GM23338 (cell line): ENCODE measurements at regions not wholly inside any gene's neighbourhood (a gene's known extent, or its start where the extent isn't known, plus 50 kb on each side); places are given as distances from the start of the nearest gene placed in this dataset.

Experiments used
- ATAC-seq: fragments of 200-7000 bp; cut with Tn5 transposase; 3 replicates; pipeline ENCODE4 v1.9.1; 2020
- DNase-seq: peaks from one replicate; pipeline ENCODE4 v3.0.0-alpha.2; 2015; ENCODE audit warnings: low spot score
- H2AFZ ChIP-seq: fragments of 200-600 bp; sonication (generic); 2 replicates; pipeline ENCODE4 v1.8.0; 2016; ENCODE audit warnings: antibody characterized with exemption, mild to moderate bottlenecking, moderate library complexity
- H3F3A ChIP-seq: fragments of 200-600 bp; sonication (generic); replicated peaks from 2 replicates; pipeline ENCODE4 v1.8.0; 2017; ENCODE audit warnings: antibody characterized with exemption, mixed run types, low read depth
- H3K27ac ChIP-seq: fragments of 200-600 bp; sonication (generic); 2 replicates; pipeline ENCODE4 v1.6.1; 2016; ENCODE audit warnings: low read depth
- H3K27me3 ChIP-seq: fragments of 200-600 bp; sonication (generic); 2 replicates; pipeline ENCODE4 v1.8.0; 2016; ENCODE audit warnings: mild to moderate bottlenecking, mixed run types, moderate library complexity; ENCODE audit not compliant: insufficient read depth
- H3K36me3 ChIP-seq: fragments of 200-600 bp; sonication (generic); 2 replicates; pipeline ENCODE4 v1.8.0; 2016; ENCODE audit warnings: mild to moderate bottlenecking; ENCODE audit not compliant: insufficient read depth
- H3K4me1 ChIP-seq: fragments of 200-600 bp; sonication (generic); 2 replicates; pipeline ENCODE4 v1.8.0; 2016; ENCODE audit warnings: mild to moderate bottlenecking, moderate library complexity; ENCODE audit not compliant: insufficient read depth
- H3K4me2 ChIP-seq: fragments of 200-600 bp; sonication (generic); 2 replicates; pipeline ENCODE4 v1.7.1; 2017; ENCODE audit warnings: mixed run types
- H3K4me3 ChIP-seq: fragments of 200-600 bp; sonication (generic); 2 replicates; pipeline ENCODE4 v1.6.1; 2016; ENCODE audit warnings: mixed run types
- H3K79me2 ChIP-seq: fragments of 200-600 bp; sonication (generic); replicated peaks from 2 replicates; pipeline ENCODE4 v1.8.0; 2017; ENCODE audit warnings: mild to moderate bottlenecking; ENCODE audit not compliant: insufficient read depth
- H3K9me2 ChIP-seq: fragments of 200-600 bp; sonication (generic); 2 replicates; pipeline ENCODE4 v1.8.0; 2017; ENCODE audit not compliant: insufficient read depth
- H4K20me1 ChIP-seq: fragments of 200-600 bp; sonication (generic); replicated peaks from 2 replicates; pipeline ENCODE4 v1.8.0; 2017; ENCODE audit warnings: mild to moderate bottlenecking; ENCODE audit not compliant: insufficient read depth
- H3K27ac Mint-ChIP-seq: 2 replicates; pipeline ENCODE4 v1.8.0; 2020; ENCODE audit warnings: inconsistent platforms, mild to moderate bottlenecking, moderate library complexity, mixed read lengths
- H3K27me3 Mint-ChIP-seq: 3 replicates; pipeline ENCODE4 v1.8.0; 2022; ENCODE audit warnings: low read depth, mild to moderate bottlenecking, moderate library complexity, mixed read lengths, inconsistent platforms; ENCODE audit not compliant: insufficient read depth, poor library complexity
- H3K36me3 Mint-ChIP-seq: 3 replicates; pipeline ENCODE4 v1.8.0; 2021; ENCODE audit warnings: low read depth, mild to moderate bottlenecking, inconsistent platforms, moderate library complexity, mixed read lengths
- H3K4me1 Mint-ChIP-seq: 3 replicates; pipeline ENCODE4 v1.8.0; 2020; ENCODE audit warnings: mild to moderate bottlenecking, inconsistent platforms, mixed read lengths
- H3K4me3 Mint-ChIP-seq: 3 replicates; pipeline ENCODE4 v1.8.0; 2021; ENCODE audit warnings: moderate library complexity, mild to moderate bottlenecking, inconsistent platforms, mixed read lengths
- H3K9me3 Mint-ChIP-seq: 3 replicates; pipeline ENCODE4 v1.8.0; 2020; ENCODE audit warnings: moderate library complexity, mild to moderate bottlenecking, inconsistent platforms, mixed read lengths
- CREB1 ChIP-seq: fragments of 250-450 bp; sonication (Bioruptor Pico); IDR thresholded peaks from 2 replicates; pipeline ENCODE4 v1.5.0; 2020; ENCODE audit warnings: low read depth, mild to moderate bottlenecking, moderate library complexity
- CTCF ChIP-seq, 2 experiments: fragments of 200-600 bp in 1 of 2; sonication (generic) in 1 of 2; conservative IDR thresholded peaks; 2 replicates each; pipeline versions ENCODE4 v1.5.1 to v1.6.1; 2016 to 2017; ENCODE audit warnings: antibody characterized with exemption in 2 of 2, low read depth in 2 of 2, mild to moderate bottlenecking in 2 of 2, moderate library complexity in 1 of 2
- ETS1 ChIP-seq: IDR thresholded peaks from 2 replicates; pipeline ENCODE4 v1.6.1; 2016; ENCODE audit warnings: antibody characterized with exemption
- EZH2 ChIP-seq: fragments of 200-600 bp; sonication (generic); IDR thresholded peaks from one replicate; pipeline ENCODE4 v1.8.0; 2017; ENCODE audit warnings: antibody characterized with exemption, mild to moderate bottlenecking, low read depth; ENCODE audit not compliant: unreplicated experiment
- EZH2phosphoT487 ChIP-seq: fragments of 200-600 bp; sonication (generic); IDR thresholded peaks from one replicate; pipeline ENCODE4 v1.8.1; 2018; ENCODE audit warnings: antibody characterized with exemption; ENCODE audit not compliant: unreplicated experiment
- JUNB ChIP-seq: IDR thresholded peaks from one replicate; pipeline ENCODE4 v1.6.1; 2016; ENCODE audit warnings: antibody characterized with exemption; ENCODE audit not compliant: unreplicated experiment
- NANOG ChIP-seq: IDR thresholded peaks from 2 replicates; pipeline ENCODE4 v1.6.1; 2016; ENCODE audit warnings: antibody characterized with exemption, borderline replicate concordance
- POLR2AphosphoS5 ChIP-seq: IDR thresholded peaks from 2 replicates; pipeline ENCODE4 v1.6.1; 2016; ENCODE audit warnings: antibody characterized with exemption, low read depth
- REST ChIP-seq: IDR thresholded peaks from one replicate; pipeline ENCODE4 v1.6.1; 2018; ENCODE audit warnings: antibody characterized with exemption; ENCODE audit not compliant: unreplicated experiment
- STAT1 ChIP-seq: IDR thresholded peaks from one replicate; pipeline ENCODE4 v1.6.1; 2016; ENCODE audit warnings: antibody characterized with exemption; ENCODE audit not compliant: unreplicated experiment
- ZNF114 ChIP-seq: fragments of 250-450 bp; sonication (Bioruptor Pico); IDR thresholded peaks from 2 replicates; pipeline ENCODE4 v1.5.0; 2020; ENCODE audit warnings: mild to moderate bottlenecking, moderate library complexity
- ZNF331 ChIP-seq: fragments of 250-450 bp; sonication (Bioruptor Pico); IDR thresholded peaks from 2 replicates; pipeline ENCODE4 v1.5.0; 2020; ENCODE audit warnings: low read depth, mild to moderate bottlenecking, moderate library complexity
- ZNF462 ChIP-seq: fragments of 250-450 bp; sonication (Bioruptor Pico); IDR thresholded peaks from 2 replicates; pipeline ENCODE4 v1.5.0; 2020; ENCODE audit warnings: mild to moderate bottlenecking, moderate library complexity

GRCh38 chr2:16334886-16335603 lies 330.6 kb downstream of the CYRIA start:
- H3K36me3 ChIP-seq, result no peaks in the 10 kb centered on the region
- H3K27me3 Mint-ChIP-seq, result no peaks in the 10 kb centered on the region
- no peak overlapping the region for H3K27ac Mint-ChIP-seq
- H3K27ac ChIP-seq, result no peak overlapping the region
- no peaks in the 10 kb centered on the region for H3K79me2 ChIP-seq
- no peak for DNase-seq
- no peaks in the 10 kb centered on the region for H4K20me1 ChIP-seq
- peak overlapping the region; percentile 74 for H2AFZ ChIP-seq
- no peak overlapping the region for H3K4me3 Mint-ChIP-seq
- H3K27me3 ChIP-seq, result no peaks in the 10 kb centered on the region
- H3K4me1 Mint-ChIP-seq, result peaks cover 21% of the 10 kb centered on the region
- no peaks in the 10 kb centered on the region for H3F3A ChIP-seq
- peaks cover 22% of the 10 kb centered on the region for H3K4me1 ChIP-seq
- peaks cover 5% of the 10 kb centered on the region; the same call in 1 of the 3 replicates for H3K36me3 Mint-ChIP-seq
- peaks cover 8% of the 10 kb centered on the region; the same call in 2 of the 3 replicates for H3K9me3 Mint-ChIP-seq
- TF ChIP-seq STAT1 (no peak), POLR2AphosphoS5 (no peak), EZH2phosphoT487 (no peak), CREB1 (no peak), EZH2 (no peak), REST (no peak), CTCF (conservative IDR thresholded peaks at IDR 0.05; ENCODE audit: low read depth in 2 of 2) (no peak), JUNB (no peak), ZNF331 (no peak), ETS1 (no peak), NANOG (no peak), ZNF114 (CRISPR knock-in tag) (no peak), ZNF462 (CRISPR knock-in tag) (no peak)
- no peak for ATAC-seq
- H3K9me2 ChIP-seq, result 0 out of 2 replicates have a peak, but pooled peaks cover 5% of the 10 kb centered on the region
- H3K4me3 ChIP-seq, result no peak overlapping the region
- no peak overlapping the region for H3K4me2 ChIP-seq
